Tibial artery (tissue), 4 donors: ENCODE measurements at regions not wholly inside any gene's neighbourhood (a gene's known extent, or its start where the extent isn't known, plus 50 kb on each side); places are given as distances from the start of the nearest gene placed in this dataset.
"Not testable (repeated sequence)": the region's sequence is repeated elsewhere in the genome, so short reads cannot be mapped to it uniquely, and the experiment has no call there.

ENCODE experiments used
- DNase-seq, 2 donors: peaks; one replicate each; pipeline ENCODE4 v3.0.0-alpha.2; 2019
- H3K27ac ChIP-seq, 2 donors: fragments of 200-600 bp; sonication (generic) in 1 of 2; 1 replicate in 1 of 2; 2 replicates in 1 of 2; pipeline ENCODE4 v1.5.1; 2018 to 2019; ENCODE audit warnings: mild to moderate bottlenecking in 1 of 2
- H3K27me3 ChIP-seq, 2 donors: fragments of 200-600 bp; sonication (generic) in 1 of 2; one replicate each; pipeline versions ENCODE4 v1.5.1 to v1.6.0; 2016 to 2019
- H3K36me3 ChIP-seq, 3 donors: fragments of 200-600 bp; sonication (generic) in 2 of 3; one replicate each; pipeline ENCODE4 v1.5.1; 2016 to 2019; ENCODE audit warnings: mild to moderate bottlenecking in 2 of 3
- H3K4me1 ChIP-seq, 4 donors: fragments of 200-600 bp; sonication (generic) in 2 of 4; 1 replicate in 3 of 4; 2 replicates in 1 of 4; pipeline ENCODE4 v1.5.1; 2016 to 2019
- H3K4me3 ChIP-seq, 2 donors: fragments of 200-600 bp; sonication (generic) in 1 of 2; 1 replicate in 1 of 2; 2 replicates in 1 of 2; pipeline ENCODE4 v1.5.1; 2018 to 2019; ENCODE audit warnings: mild to moderate bottlenecking in 2 of 2
- H3K9me3 ChIP-seq, 3 donors: fragments of 200-600 bp; sonication (generic) in 1 of 3; one replicate each; pipeline ENCODE4 v1.5.1; 2016 to 2019
- CTCF ChIP-seq, 2 experiments: fragments of 200-600 bp in 1 of 2; fragments of 450-650 bp in 1 of 2; IDR thresholded peaks; one replicate each; pipeline ENCODE4 v1.5.1; 2017 to 2019; ENCODE audit warnings: antibody characterized with exemption in 2 of 2, mild to moderate bottlenecking in 1 of 2, moderate library complexity in 1 of 2
- intact Hi-C: fragments of 100-400 bp; cut with DNase I; formaldehyde crosslinking; loops from one replicate; pipeline ENCODE4 v1.15.0; 2023; ENCODE audit warnings: low total_unique reads

DNA sequence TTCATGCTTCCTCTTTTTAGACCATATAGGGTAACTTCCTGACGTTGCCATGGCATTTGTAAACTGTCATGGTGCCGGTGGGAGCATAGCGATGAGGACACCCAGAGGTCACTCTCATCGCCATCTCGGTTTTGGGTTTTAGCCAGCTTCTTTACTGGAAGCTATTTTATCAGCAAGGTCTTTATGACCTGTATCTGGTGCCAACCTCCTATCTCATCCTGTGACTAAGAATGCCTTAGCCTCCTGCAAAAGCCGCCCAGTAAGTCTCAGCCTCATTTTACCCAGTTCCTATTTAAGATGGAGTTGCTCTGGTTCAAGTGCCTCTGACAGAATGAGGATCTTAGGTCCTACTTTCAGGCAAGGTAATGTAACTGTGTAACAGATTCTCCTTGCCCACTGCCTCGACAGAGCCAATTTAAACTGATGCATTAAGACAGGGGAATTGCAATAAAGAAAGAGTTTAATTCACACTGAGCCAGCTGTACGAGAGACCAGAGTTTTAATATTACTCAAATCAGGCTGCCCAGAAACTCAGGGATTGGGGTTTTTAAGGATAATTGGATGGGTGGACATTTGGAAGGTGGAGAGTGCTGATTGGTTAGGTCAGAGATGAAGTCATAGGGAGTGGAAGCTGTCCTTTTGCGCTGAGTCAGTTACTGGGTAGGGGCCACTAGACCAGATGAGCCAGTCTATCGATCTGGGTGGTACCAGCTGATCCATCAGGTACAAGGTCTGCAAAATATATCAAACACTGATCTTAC lies 59.9 kb upstream of the ATF7IP2 start:
- intact Hi-C loops: no loop called here
- no peak for DNase-seq
- Histone ChIP-seq H3K27ac (no peak overlapping the region), H3K27me3 (no peaks in the 10 kb centered on the region), H3K4me1 (no peaks in the 10 kb centered on the region), H3K36me3 (no peaks in the 10 kb centered on the region), H3K4me3 (no peak overlapping the region), H3K9me3 (no peaks in the 10 kb centered on the region)
- TF ChIP-seq CTCF (IDR thresholded peaks at IDR 0.05): no peak

GRCh38 chr16:10326647-10327046 lies 59.2 kb upstream of the ATF7IP2 start:
- Histone ChIP-seq H3K27me3 (no peaks in the 10 kb centered on the region), H3K27ac (no peak overlapping the region), H3K4me3 (no peak overlapping the region), H3K4me1 (no peaks in the 10 kb centered on the region), H3K9me3 (no peaks in the 10 kb centered on the region), H3K36me3 (no peaks in the 10 kb centered on the region)
- no peak for TF ChIP-seq CTCF (IDR thresholded peaks at IDR 0.05)
- intact Hi-C loops: no loop called here
- no peak for DNase-seq

- H3K4me3 ChIP-seq: not testable (repeated sequence)
Observed at GRCh38 chr16:10328291-10328690, 57.6 kb upstream of the ATF7IP2 start.

GRCh38 chr16:10332241-10332640 lies 53.6 kb upstream of the ATF7IP2 start:
- H3K9me3 ChIP-seq: no peaks in the 10 kb centered on the region
- no peaks in the 10 kb centered on the region for H3K4me1 ChIP-seq
- intact Hi-C loops: no loop called here
- TF ChIP-seq CTCF (IDR thresholded peaks at IDR 0.05): no peak
- H3K36me3 ChIP-seq: no peaks in the 10 kb centered on the region
- H3K27me3 ChIP-seq: no peaks in the 10 kb centered on the region
- H3K4me3 ChIP-seq: no peak overlapping the region
- DNase-seq: no peak
- H3K27ac ChIP-seq: no peak overlapping the region

More at GRCh38 chr16:10328291-10328690, 57.6 kb upstream of the ATF7IP2 start:
- DNase-seq, H3K27me3 ChIP-seq, H3K27ac ChIP-seq, H3K4me1 ChIP-seq, intact Hi-C loops, H3K36me3 ChIP-seq, H3K9me3 ChIP-seq: not testable (repeated sequence)

GRCh38 chr16:10332775-10333174 lies 53.1 kb upstream of the ATF7IP2 start:
- no peak for TF ChIP-seq CTCF (IDR thresholded peaks at IDR 0.05)
- no peak overlapping the region for H3K27ac ChIP-seq
- H3K4me3 ChIP-seq: no peak overlapping the region
- no peaks in the 10 kb centered on the region for H3K9me3 ChIP-seq
- H3K36me3 ChIP-seq: no peaks in the 10 kb centered on the region
- H3K27me3 ChIP-seq: no peaks in the 10 kb centered on the region
- intact Hi-C loops: no loop called here
- H3K4me1 ChIP-seq: no peaks in the 10 kb centered on the region
- no peak for DNase-seq

GRCh38 chr16:10333321-10334032 lies 52.4 kb upstream of the ATF7IP2 start:
- H3K4me3 ChIP-seq: no peak overlapping the region
- no peaks in the 10 kb centered on the region for H3K36me3 ChIP-seq
- DNase-seq: no peak
- no peaks in the 10 kb centered on the region for H3K4me1 ChIP-seq
- H3K27ac ChIP-seq: no peak overlapping the region
- TF ChIP-seq CTCF (IDR thresholded peaks at IDR 0.05): no peak
- H3K9me3 ChIP-seq: no peaks in the 10 kb centered on the region
- H3K27me3 ChIP-seq: no peaks in the 10 kb centered on the region
- intact Hi-C loops: no loop called here
